ENCODE measurements at regions not wholly inside any gene's neighbourhood (a gene's known extent, or its start where the extent isn't known, plus 50 kb on each side); places are given as distances from the start of the nearest gene placed in this dataset.

DNA sequence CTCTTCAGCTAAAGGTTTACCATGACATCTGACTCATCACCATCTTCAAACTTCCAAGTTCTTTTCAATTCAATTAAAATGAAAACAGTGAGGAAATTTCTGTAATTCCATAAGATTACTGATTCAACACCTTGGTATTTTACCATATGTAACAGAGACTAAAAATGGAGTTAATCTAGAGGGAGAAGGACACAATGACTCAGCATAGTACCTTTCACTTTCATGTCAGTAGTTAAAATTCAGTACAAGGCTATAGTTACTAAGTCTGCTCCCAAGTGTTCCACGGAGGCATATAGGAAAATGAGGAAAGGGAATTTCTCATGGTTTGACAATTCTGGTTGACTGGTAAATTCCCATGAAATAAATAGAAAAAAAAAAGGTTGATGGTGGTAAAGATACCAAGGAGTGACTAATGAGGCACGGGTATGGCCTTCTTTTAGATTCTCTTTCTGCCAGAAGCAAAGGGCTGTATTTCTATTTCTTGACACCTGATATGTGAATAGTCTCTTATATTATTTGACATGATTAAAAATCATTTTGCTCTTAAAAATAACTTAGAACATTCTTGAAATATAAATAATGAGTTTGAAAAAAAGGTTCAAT, 526.7 kb upstream of the ADGRB3 start:
- Histone ChIP-seq H3K23me2 (ENCODE audit: low read depth, low read length) (no peaks in the 10 kb centered on the region), H2BK5ac (ENCODE audit: low read depth, low read length) (no peak overlapping the region), H3K4me2 (ENCODE audit: insufficient read depth in 1 of 2, low read depth in 2 of 2, low read length in 2 of 2) (no peak overlapping the region), H4K91ac (replicated peaks; ENCODE audit: insufficient read length, low read length) (no peak overlapping the region), H3K4me1 (replicated peaks in 1 of 4; ENCODE audit: control insufficient read depth in 3 of 4, insufficient read depth in 4 of 4, low read length in 3 of 4) (no peaks in the 10 kb centered on the region), H3K27ac (ENCODE audit: low read depth, low read length) (no peak overlapping the region), H3K27me3 (replicated peaks in 1 of 4; ENCODE audit: control insufficient read depth in 3 of 4, extremely low read depth in 1 of 4, insufficient read depth in 3 of 4, low read length in 3 of 4) (no peaks in the 10 kb centered on the region), H3K79me1 (ENCODE audit: low read depth, low read length) (no peaks in the 10 kb centered on the region), H3K9me3 (ENCODE audit: insufficient read depth in 2 of 2, low read depth in 1 of 2, low read length in 1 of 2) (no peaks in the 10 kb centered on the region), H2BK20ac (ENCODE audit: low read length) (no peak overlapping the region), H2BK120ac (replicated peaks; ENCODE audit: low read depth, low read length) (no peak overlapping the region), H3K23ac (ENCODE audit: insufficient read length) (no peak overlapping the region), H3K4me3 (ENCODE audit: extremely low read depth in 1 of 4, insufficient read depth in 2 of 4, low read depth in 3 of 4, low read length in 4 of 4) (no peak overlapping the region), H2BK15ac (ENCODE audit: low read length) (no peak overlapping the region), H3K79me2 (ENCODE audit: control insufficient read depth in 1 of 2, insufficient read depth in 2 of 2, low read length in 2 of 2) (no peaks in the 10 kb centered on the region), H2AFZ (ENCODE audit: low read length) (no peak overlapping the region), H3K56ac (replicated peaks; ENCODE audit: insufficient read length, low read depth, low read length) (no peak overlapping the region), H4K8ac (ENCODE audit: extremely low read depth, insufficient read depth, low read length) (no peak overlapping the region), H3K36me3 (ENCODE audit: control insufficient read depth in 2 of 4, insufficient read depth in 4 of 4, low read length in 3 of 4) (no peaks in the 10 kb centered on the region), H2BK12ac (ENCODE audit: low read depth, low read length) (no peak overlapping the region), H3K4ac (replicated peaks; ENCODE audit: insufficient read length, low read depth, low read length) (no peak overlapping the region), H4K5ac (ENCODE audit: insufficient read length, low read depth, low read length) (no peak overlapping the region), H3K14ac (ENCODE audit: insufficient read length) (no peak overlapping the region), H4K20me1 (replicated peaks in 1 of 2; ENCODE audit: control insufficient read depth in 1 of 2, insufficient read depth in 2 of 2, low read length in 2 of 2) (no peaks in the 10 kb centered on the region), H2AK5ac (ENCODE audit: low read depth, low read length) (no peak overlapping the region), H3K9ac (replicated peaks in 1 of 4; ENCODE audit: extremely low read depth in 1 of 4, low read depth in 3 of 4, low read length in 3 of 4) (no peak overlapping the region), H3K18ac (ENCODE audit: extremely low read depth, low read length) (no peak overlapping the region)
- CTCF ChIA-PET (ENCODE audit: partially characterized antibody), result no interaction called here
- no peak for DNase-seq (ENCODE audit: low read depth in 1 of 2, low spot score in 2 of 2)
- TF ChIP-seq KDM5A (IDR thresholded peaks at IDR 0.05; ENCODE audit: low read length) (no peak), HDAC6 (IDR thresholded peaks at IDR 0.05; ENCODE audit: low read depth, low read length) (no peak), ASH2L (IDR thresholded peaks at IDR 0.05; ENCODE audit: low read length) (no peak), TCF12 (IDR thresholded peaks at IDR 0.05; ENCODE audit: low read depth, low read length) (no peak), KDM1A (IDR thresholded peaks at IDR 0.05; ENCODE audit: borderline replicate concordance, low read length) (no peak), JUND (IDR thresholded peaks at IDR 0.05; ENCODE audit: low read length) (no peak), SP4 (IDR thresholded peaks at IDR 0.05; ENCODE audit: low read length) (no peak)
- FAIRE-seq, result no peak
- WGBS, 2 experiments (ENCODE audit: extremely low coverage in 1 of 2, insufficient coverage in 1 of 2, insufficient read length in 1 of 2, insufficient replicate concordance in 2 of 2, low coverage in 1 of 2, low lambda C conversion rate in 2 of 2, missing lambda C conversion rate in 1 of 2), result 88% methylated on average over 2 of the region's 2 CpGs; no CpG with 5 or more reads in 1 of the 2 experiments
- POLR2A ChIA-PET (ENCODE audit: partially characterized antibody), result no interaction called here

Measured in H1 (cell line).